ENCODE measurements at regions not wholly inside any gene's neighbourhood (a gene's known extent, or its start where the extent isn't known, plus 50 kb on each side); places are given as distances from the start of the nearest gene placed in this dataset.

DNA sequence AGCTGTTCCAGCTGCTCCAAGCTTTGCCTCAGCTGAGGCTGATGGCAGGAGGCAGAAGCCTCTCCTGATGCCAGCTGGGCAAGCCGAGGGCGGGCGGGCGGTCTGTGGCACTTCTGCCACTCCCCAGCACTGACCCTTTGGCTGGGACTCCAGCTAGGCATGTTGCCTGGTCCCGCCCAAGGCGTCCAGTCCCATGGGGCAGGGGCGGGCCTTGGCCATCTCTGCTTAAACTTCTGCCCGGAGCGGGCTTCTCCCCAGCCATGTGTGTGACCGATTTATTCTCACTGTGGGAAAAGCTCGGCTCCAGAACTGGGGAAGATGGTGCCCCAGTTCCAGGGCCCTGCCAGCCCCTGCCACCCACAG lies 349.1 kb downstream of the SEC14L1 start:
- H3K4me1 ChIP-seq (ENCODE audit: control insufficient read depth, insufficient read depth, low read length), result no peaks in the 10 kb centered on the region
- H3K4me3 ChIP-seq (ENCODE audit: low read length), result no peak overlapping the region
- H3K36me3 ChIP-seq (ENCODE audit: control insufficient read depth, insufficient read depth, low read length), result peaks cover 36% of the 10 kb centered on the region
- no peaks in the 10 kb centered on the region for H3K9me3 ChIP-seq (ENCODE audit: control insufficient read depth, insufficient read depth, low read length)
- no CpG with 5 or more reads among the region's 11 CpGs for WGBS (ENCODE audit: insufficient coverage, insufficient read length)
- no peak overlapping the region for H3K27ac ChIP-seq (ENCODE audit: low read length)
- DNase-seq (ENCODE audit: low read depth, low spot score), result no peak
- no peaks in the 10 kb centered on the region for H3K27me3 ChIP-seq (ENCODE audit: control insufficient read depth, insufficient read depth, low read length)

DNA sequence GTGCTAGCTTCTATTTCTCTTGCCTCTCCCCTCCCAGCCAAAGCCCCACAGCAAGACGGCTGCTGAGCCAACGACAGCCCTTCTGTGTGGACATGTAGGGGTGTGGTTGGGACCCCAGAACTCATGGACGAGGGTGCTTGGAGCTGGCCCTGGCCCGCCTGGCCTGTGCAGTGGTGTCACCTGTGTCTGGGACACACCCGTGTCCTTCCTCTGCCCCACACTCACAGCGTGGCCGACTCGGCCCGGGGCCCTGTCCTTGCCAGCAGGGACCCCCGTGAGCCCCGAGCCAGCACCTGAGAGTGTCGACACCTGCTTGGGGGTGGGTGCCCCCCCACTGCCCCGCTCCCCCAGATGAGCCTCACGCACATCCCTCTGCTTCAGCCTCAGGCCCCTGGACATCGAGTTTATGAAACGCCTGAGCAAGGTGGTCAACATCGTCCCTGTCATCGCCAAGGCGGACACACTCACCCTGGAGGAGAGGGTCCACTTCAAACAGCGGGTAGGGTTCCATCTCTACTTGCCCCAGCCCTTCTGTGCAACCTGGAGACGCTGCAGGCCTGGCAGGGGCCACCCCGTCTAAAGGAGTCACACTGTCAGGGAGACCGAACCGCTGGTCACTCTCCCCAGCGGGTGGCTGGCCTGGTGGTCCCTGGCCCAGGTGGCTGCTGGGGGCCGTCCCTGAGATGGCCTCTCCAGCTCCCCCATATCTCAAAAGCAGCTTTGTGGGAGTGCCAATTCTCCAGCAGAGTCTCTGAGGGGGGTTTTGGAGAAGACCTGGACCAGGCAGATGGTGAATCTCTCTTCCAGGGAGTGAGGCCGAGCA lies 349.8 kb downstream of the SEC14L1 start:
- Histone ChIP-seq H3K27me3 (ENCODE audit: control insufficient read depth, insufficient read depth, low read length) (no peaks in the 10 kb centered on the region), H3K36me3 (ENCODE audit: control insufficient read depth, insufficient read depth, low read length) (peaks cover 36% of the 10 kb centered on the region), H3K27ac (ENCODE audit: low read length) (no peak overlapping the region), H3K4me3 (ENCODE audit: low read length) (no peak overlapping the region), H3K9me3 (ENCODE audit: control insufficient read depth, insufficient read depth, low read length) (no peaks in the 10 kb centered on the region), H3K4me1 (ENCODE audit: control insufficient read depth, insufficient read depth, low read length) (no peaks in the 10 kb centered on the region)
- no peak for DNase-seq (ENCODE audit: low read depth, low spot score)
- no CpG with 5 or more reads among the region's 27 CpGs for WGBS (ENCODE audit: insufficient coverage, insufficient read length)

DNA sequence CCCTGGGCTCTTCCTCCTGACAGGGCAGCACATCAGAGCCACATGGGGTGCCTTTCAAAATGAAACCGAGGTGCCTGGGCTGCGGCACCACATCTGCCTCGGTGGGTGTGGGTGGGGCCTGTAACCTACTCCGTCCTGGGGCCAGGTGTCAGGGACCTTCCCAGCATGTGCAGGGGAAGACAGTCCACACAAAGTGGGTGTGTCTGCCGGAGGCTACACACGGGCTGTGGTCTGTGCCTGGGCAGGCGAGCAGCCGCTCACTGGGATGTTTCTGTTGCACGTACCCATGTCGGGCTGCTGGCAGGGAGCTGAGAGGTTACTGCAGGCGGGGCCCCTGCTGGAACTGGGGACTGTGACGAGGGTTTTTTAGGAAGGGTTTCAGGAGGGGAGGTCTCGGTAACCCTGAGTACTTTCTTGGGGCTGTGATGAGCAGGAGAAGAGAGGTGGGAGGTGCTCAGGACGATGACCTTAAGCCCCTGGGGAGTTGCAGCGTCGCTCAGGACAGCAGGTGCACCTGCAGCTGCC lies 351.2 kb downstream of the SEC14L1 start:
- Histone ChIP-seq H3K9me3 (ENCODE audit: control insufficient read depth, insufficient read depth, low read length) (no peaks in the 10 kb centered on the region), H3K36me3 (ENCODE audit: control insufficient read depth, insufficient read depth, low read length) (peaks cover 42% of the 10 kb centered on the region), H3K27ac (ENCODE audit: low read length) (no peak overlapping the region), H3K27me3 (ENCODE audit: control insufficient read depth, insufficient read depth, low read length) (no peaks in the 10 kb centered on the region), H3K4me1 (ENCODE audit: control insufficient read depth, insufficient read depth, low read length) (no peaks in the 10 kb centered on the region), H3K4me3 (ENCODE audit: low read length) (no peak overlapping the region)
- WGBS (ENCODE audit: insufficient coverage, insufficient read length), result no CpG with 5 or more reads among the region's 16 CpGs
- DNase-seq (ENCODE audit: low read depth, low spot score), result no peak

DNA sequence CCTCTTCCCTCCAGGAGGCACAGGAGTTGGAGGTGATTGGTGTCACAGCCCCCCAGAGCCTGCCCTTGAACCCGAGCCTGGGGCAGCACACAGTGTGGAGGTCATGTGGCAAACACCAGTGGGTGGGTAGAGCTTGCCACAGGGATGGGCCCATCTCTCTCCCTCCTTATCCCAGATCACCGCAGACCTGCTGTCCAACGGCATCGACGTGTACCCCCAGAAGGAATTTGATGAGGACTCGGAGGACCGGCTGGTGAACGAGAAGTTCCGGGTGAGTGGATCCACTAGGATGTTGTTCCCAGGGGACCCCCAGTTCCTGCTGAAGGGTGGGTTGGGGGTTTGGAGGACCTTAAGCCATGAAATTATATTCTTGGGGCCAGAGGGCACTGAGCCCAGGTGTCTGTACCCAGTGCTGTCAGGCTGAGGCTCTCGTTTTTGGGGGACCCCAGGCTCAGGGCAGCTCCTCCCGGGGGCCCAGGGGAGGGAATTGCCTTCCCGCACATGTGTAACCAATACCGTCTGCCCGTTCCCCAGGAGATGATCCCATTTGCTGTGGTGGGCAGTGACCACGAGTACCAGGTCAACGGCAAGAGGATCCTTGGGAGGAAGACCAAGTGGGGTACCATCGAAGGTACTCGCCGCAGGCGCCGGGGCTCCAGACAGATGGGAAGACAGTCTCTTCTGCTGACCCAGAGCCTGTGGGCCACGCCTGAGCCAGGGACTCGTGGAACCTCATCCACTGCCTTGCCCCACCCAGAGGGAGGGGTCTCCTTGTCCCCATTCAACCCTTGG lies 351.9 kb downstream of the SEC14L1 start:
- H3K27me3 ChIP-seq (ENCODE audit: control insufficient read depth, insufficient read depth, low read length), result no peaks in the 10 kb centered on the region
- DNase-seq (ENCODE audit: low read depth, low spot score), result no peak
- no peak overlapping the region for H3K4me3 ChIP-seq (ENCODE audit: low read length)
- no CpG with 5 or more reads among the region's 23 CpGs for WGBS (ENCODE audit: insufficient coverage, insufficient read length)
- peaks cover 40% of the 10 kb centered on the region for H3K36me3 ChIP-seq (ENCODE audit: control insufficient read depth, insufficient read depth, low read length)
- no peaks in the 10 kb centered on the region for H3K9me3 ChIP-seq (ENCODE audit: control insufficient read depth, insufficient read depth, low read length)
- no peaks in the 10 kb centered on the region for H3K4me1 ChIP-seq (ENCODE audit: control insufficient read depth, insufficient read depth, low read length)
- H3K27ac ChIP-seq (ENCODE audit: low read length), result no peak overlapping the region

DNA sequence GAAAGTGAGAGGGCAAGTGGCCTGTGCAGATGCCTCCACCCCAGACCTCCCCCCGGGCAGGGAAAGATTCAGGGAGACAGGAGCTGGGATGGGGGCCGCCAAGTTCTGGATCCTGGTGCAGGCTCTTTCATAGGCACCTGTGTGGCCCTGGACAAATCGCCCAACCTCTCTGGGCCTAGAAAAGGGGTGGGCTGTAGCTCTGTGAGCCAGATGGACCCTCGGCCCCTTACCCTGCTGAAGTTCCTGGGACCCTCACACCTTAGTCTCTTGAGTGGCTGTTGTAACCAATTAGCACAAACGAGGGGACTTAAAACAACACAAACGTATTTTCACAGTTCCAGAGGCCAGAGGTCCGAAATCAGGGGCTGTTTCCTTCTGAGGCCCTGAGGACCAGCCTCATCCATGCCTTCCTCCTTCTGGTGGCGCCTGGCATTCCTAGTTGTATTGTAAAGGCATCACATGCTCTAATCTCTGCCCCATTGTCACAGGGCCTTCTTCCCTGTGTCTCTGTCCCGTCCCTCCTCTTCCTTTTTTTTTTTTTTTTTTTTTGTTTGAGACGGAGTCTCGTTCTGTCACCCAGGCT lies 352.6 kb downstream of the SEC14L1 start:
- H3K4me1 ChIP-seq (ENCODE audit: control insufficient read depth, insufficient read depth, low read length), result no peaks in the 10 kb centered on the region
- H3K36me3 ChIP-seq (ENCODE audit: control insufficient read depth, insufficient read depth, low read length), result peaks cover 40% of the 10 kb centered on the region
- no peaks in the 10 kb centered on the region for H3K9me3 ChIP-seq (ENCODE audit: control insufficient read depth, insufficient read depth, low read length)
- no CpG with 5 or more reads among the region's 11 CpGs for WGBS (ENCODE audit: insufficient coverage, insufficient read length)
- no peaks in the 10 kb centered on the region for H3K27me3 ChIP-seq (ENCODE audit: control insufficient read depth, insufficient read depth, low read length)
- no peak overlapping the region for H3K4me3 ChIP-seq (ENCODE audit: low read length)
- H3K27ac ChIP-seq (ENCODE audit: low read length), result no peak overlapping the region
- DNase-seq (ENCODE audit: low read depth, low spot score), result no peak

DNA sequence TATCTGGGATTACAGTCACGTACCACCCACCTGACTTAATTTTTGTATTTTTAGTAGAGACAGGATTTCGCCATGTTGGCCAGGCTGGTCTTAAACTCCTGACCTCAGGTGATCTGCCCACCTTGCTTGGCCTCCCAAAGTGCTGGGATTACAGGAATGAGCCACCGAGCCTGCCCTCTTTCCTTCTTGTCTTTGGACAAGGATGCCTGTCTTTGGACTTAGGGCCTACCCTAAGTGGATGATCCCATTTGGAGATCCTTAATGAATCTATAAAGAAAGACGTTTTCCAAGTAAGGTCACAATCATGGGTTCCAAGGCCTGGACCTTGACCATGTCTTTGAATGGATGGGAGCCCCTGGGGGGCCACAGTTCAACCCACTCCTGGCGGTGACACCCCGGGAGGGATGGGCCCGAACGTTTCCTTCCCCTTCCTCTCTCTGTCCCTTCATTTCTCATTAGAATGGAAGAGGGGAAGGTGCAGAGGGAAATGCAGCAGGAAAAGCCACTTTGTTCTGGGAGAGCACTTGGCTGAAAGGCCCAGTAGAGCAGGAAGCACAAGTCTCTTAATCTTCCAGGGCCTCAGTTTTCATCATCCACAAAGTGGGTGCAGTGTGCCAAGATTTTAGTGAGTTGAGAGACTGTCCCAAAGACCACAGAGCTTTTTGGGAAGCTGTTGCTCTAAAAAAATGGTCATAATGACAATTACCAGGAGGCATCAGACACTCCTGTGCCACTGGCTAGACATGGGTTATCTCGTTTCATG lies 353.3 kb downstream of the SEC14L1 start:
- WGBS (ENCODE audit: insufficient coverage, insufficient read length), result no CpG with 5 or more reads among the region's 9 CpGs
- DNase-seq (ENCODE audit: low read depth, low spot score), result no peak
- no peak overlapping the region for H3K4me3 ChIP-seq (ENCODE audit: low read length)
- no peak overlapping the region for H3K27ac ChIP-seq (ENCODE audit: low read length)
- H3K9me3 ChIP-seq (ENCODE audit: control insufficient read depth, insufficient read depth, low read length), result no peaks in the 10 kb centered on the region
- H3K36me3 ChIP-seq (ENCODE audit: control insufficient read depth, insufficient read depth, low read length), result peaks cover 32% of the 10 kb centered on the region
- H3K4me1 ChIP-seq (ENCODE audit: control insufficient read depth, insufficient read depth, low read length), result no peaks in the 10 kb centered on the region
- H3K27me3 ChIP-seq (ENCODE audit: control insufficient read depth, insufficient read depth, low read length), result no peaks in the 10 kb centered on the region

DNA sequence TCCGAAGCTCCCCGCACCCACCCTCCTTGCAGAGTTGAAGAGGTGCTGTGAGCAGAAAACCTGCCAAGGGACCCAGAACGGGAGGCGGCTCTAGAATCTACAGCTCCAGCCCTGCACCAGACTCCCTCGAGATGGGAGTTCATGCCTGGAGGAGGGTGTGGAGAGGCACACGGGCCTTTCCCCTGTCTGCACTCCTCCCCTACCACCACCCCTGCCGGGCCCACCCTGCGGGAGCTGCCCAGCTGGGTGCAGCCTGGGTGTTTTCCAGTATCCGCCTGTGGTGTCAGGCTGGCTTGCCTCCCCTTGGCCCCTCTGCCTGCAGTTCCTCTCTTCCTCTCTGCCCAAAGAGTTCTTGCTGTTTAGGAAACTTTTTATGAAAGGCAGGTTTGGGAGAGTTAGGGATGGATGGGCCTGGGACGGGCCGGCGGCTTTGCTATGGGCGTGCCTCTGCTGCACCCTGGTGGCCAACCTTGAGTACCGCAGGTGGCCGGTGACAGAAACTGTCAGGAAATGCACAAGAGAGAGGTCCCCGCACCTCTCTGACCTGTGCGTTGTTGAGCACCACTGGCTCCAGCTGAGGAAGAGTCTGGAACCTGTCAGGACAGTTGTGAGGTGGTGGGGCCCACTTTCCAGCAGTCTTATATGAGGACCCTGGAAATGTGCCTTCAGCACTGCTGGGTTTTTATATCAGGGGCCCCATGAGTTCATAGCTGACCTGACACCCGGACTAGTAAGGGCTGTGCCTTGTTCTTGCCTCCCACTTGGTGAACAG lies 354.1 kb downstream of the SEC14L1 start:
- Histone ChIP-seq H3K4me3 (ENCODE audit: low read length) (no peak overlapping the region), H3K4me1 (ENCODE audit: control insufficient read depth, insufficient read depth, low read length) (no peaks in the 10 kb centered on the region), H3K9me3 (ENCODE audit: control insufficient read depth, insufficient read depth, low read length) (no peaks in the 10 kb centered on the region), H3K27ac (ENCODE audit: low read length) (no peak overlapping the region), H3K36me3 (ENCODE audit: control insufficient read depth, insufficient read depth, low read length) (peaks cover 25% of the 10 kb centered on the region), H3K27me3 (ENCODE audit: control insufficient read depth, insufficient read depth, low read length) (no peaks in the 10 kb centered on the region)
- no CpG with 5 or more reads among the region's 18 CpGs for WGBS (ENCODE audit: insufficient coverage, insufficient read length)
- no peak for DNase-seq (ENCODE audit: low read depth, low spot score)

DNA sequence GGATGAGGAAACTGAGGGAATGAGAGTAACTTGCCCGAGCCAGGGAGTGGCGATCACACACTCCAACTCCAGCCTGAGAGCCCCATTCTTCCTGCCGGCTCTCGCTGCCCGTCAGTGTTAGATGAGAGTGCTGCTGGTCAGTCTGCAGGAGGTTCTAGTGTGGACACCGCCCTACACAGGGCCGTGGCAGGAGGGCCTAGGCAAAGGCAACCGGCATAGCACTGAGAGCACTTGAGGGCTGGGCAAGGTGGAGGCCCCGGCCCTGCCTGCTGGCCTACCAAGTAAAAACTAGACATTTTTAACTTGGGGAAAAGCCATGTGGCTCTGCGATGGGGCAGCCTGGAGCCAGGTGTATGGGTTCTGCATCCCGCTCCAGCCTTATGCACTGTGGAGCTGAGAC lies 354.8 kb downstream of the SEC14L1 start:
- no CpG with 5 or more reads among the region's 11 CpGs for WGBS (ENCODE audit: insufficient coverage, insufficient read length)
- no peak for DNase-seq (ENCODE audit: low read depth, low spot score)
- H3K36me3 ChIP-seq (ENCODE audit: control insufficient read depth, insufficient read depth, low read length), result peaks cover 19% of the 10 kb centered on the region
- H3K27me3 ChIP-seq (ENCODE audit: control insufficient read depth, insufficient read depth, low read length), result no peaks in the 10 kb centered on the region
- H3K9me3 ChIP-seq (ENCODE audit: control insufficient read depth, insufficient read depth, low read length), result no peaks in the 10 kb centered on the region
- no peak overlapping the region for H3K27ac ChIP-seq (ENCODE audit: low read length)
- no peaks in the 10 kb centered on the region for H3K4me1 ChIP-seq (ENCODE audit: control insufficient read depth, insufficient read depth, low read length)
- H3K4me3 ChIP-seq (ENCODE audit: low read length), result no peak overlapping the region

DNA sequence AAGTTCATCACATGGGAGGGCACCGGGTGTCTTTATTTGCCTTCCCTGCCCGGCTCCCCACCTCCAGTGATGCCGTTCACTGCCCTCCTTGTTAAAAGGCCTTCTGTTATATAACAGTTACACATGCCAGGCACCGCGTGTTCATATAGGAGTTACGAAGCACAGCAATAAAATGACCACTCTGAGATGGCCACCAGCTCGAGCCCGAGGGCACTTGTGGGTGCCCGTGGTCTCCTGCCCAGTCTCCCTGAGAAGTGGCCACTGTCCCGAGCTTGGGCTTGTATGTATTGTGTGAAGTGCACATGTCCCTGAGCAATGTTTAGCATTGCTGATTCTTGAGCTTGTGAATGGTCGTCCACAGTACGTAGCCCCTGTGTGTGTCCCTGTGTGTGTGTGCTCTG lies 355.6 kb downstream of the SEC14L1 start:
- H3K27ac ChIP-seq (ENCODE audit: low read length), result no peak overlapping the region
- H3K36me3 ChIP-seq (ENCODE audit: control insufficient read depth, insufficient read depth, low read length), result peaks cover 15% of the 10 kb centered on the region
- H3K9me3 ChIP-seq (ENCODE audit: control insufficient read depth, insufficient read depth, low read length), result no peaks in the 10 kb centered on the region
- H3K4me3 ChIP-seq (ENCODE audit: low read length), result no peak overlapping the region
- DNase-seq (ENCODE audit: low read depth, low spot score), result no peak
- H3K27me3 ChIP-seq (ENCODE audit: control insufficient read depth, insufficient read depth, low read length), result no peaks in the 10 kb centered on the region
- no CpG with 5 or more reads among the region's 12 CpGs for WGBS (ENCODE audit: insufficient coverage, insufficient read length)
- no peaks in the 10 kb centered on the region for H3K4me1 ChIP-seq (ENCODE audit: control insufficient read depth, insufficient read depth, low read length)

Data from iPS DF 6.9 (cell line).